ENCODE measurements at regions not wholly inside any gene's neighbourhood (a gene's known extent, or its start where the extent isn't known, plus 50 kb on each side); places are given as distances from the start of the nearest gene placed in this dataset.

- CTCF ChIA-PET = no interaction called here
- Histone ChIP-seq H3K9me3 (ENCODE audit: control insufficient read depth, insufficient read depth, low read length) (no peaks in the 10 kb centered on the region), H3K27me3 (ENCODE audit: control insufficient read depth, insufficient read depth, low read length) (no peaks in the 10 kb centered on the region), H3K27ac (ENCODE audit: low read depth, low read length) (no peak overlapping the region), H3K4me3 (ENCODE audit: low read depth, low read length) (no peak overlapping the region)
- no peak for DNase-seq (ENCODE audit: low read depth, low spot score)
- POLR2A ChIA-PET = no interaction called here
- no peak for TF ChIP-seq CTCF (IDR thresholded peaks at IDR 0.05; ENCODE audit: low read depth, low read length)
These were observed 56.6 kb upstream of the TEAD1 start for GRCh38 chr11:12617632-12618031.

GRCh38 chr11:12618743-12619540 is 55.3 kb upstream of the TEAD1 start:
- H3K27ac ChIP-seq (ENCODE audit: low read depth, low read length) = no peak overlapping the region
- H3K4me3 ChIP-seq (ENCODE audit: low read depth, low read length) = no peak overlapping the region
- H3K9me3 ChIP-seq (ENCODE audit: control insufficient read depth, insufficient read depth, low read length) = no peaks in the 10 kb centered on the region
- DNase-seq (ENCODE audit: low read depth, low spot score) = no peak
- TF ChIP-seq CTCF (IDR thresholded peaks at IDR 0.05; ENCODE audit: low read depth, low read length) = no peak
- POLR2A ChIA-PET = no interaction called here
- CTCF ChIA-PET = no interaction called here
- H3K27me3 ChIP-seq (ENCODE audit: control insufficient read depth, insufficient read depth, low read length) = no peaks in the 10 kb centered on the region

GRCh38 chr11:12623869-12624268 is 50.4 kb upstream of the TEAD1 start:
- TF ChIP-seq CTCF (IDR thresholded peaks at IDR 0.05; ENCODE audit: low read depth, low read length) = no peak
- H3K27ac ChIP-seq (ENCODE audit: low read depth, low read length) = no peak overlapping the region
- no peak overlapping the region for H3K4me3 ChIP-seq (ENCODE audit: low read depth, low read length)
- H3K27me3 ChIP-seq (ENCODE audit: control insufficient read depth, insufficient read depth, low read length) = no peaks in the 10 kb centered on the region
- POLR2A ChIA-PET = interaction anchor here (0.5 to 1.4 kb wide), 2 partner anchors 50 to 123 kb away, joined by 3 read pairs; partner anchors contain the start of gene TEAD1
- CTCF ChIA-PET = no interaction called here
- no peaks in the 10 kb centered on the region for H3K9me3 ChIP-seq (ENCODE audit: control insufficient read depth, insufficient read depth, low read length)
- no peak for DNase-seq (ENCODE audit: low read depth, low spot score)
